Stomach smooth muscle (tissue), 2 donors: ENCODE measurements at regions not wholly inside any gene's neighbourhood (a gene's known extent, or its start where the extent isn't known, plus 50 kb on each side); places are given as distances from the start of the nearest gene placed in this dataset.

ENCODE experiments used
- H3K27ac ChIP-seq: one replicate; pipeline ENCODE4 v1.7.0; 2013; ENCODE audit warnings: mild to moderate bottlenecking, low read length, inconsistent platforms
- H3K27me3 ChIP-seq, 2 donors: one replicate each; pipeline ENCODE4 v1.7.0; 2013; ENCODE audit warnings: low read length in 2 of 2; ENCODE audit not compliant: insufficient read depth in 2 of 2, control insufficient read depth in 1 of 2
- H3K36me3 ChIP-seq, 2 donors: one replicate each; pipeline ENCODE4 v1.7.0; 2013; ENCODE audit warnings: low read length in 2 of 2; ENCODE audit not compliant: control insufficient read depth in 2 of 2, insufficient read depth in 2 of 2
- H3K4me1 ChIP-seq: one replicate; pipeline ENCODE4 v1.7.0; 2013; ENCODE audit warnings: low read length; ENCODE audit not compliant: control insufficient read depth, insufficient read depth
- H3K4me3 ChIP-seq, 2 donors: one replicate each; pipeline ENCODE4 v1.7.0; 2013; ENCODE audit warnings: low read length in 2 of 2
- H3K9ac ChIP-seq, 2 donors: one replicate each; pipeline ENCODE4 v1.7.0; 2013; ENCODE audit warnings: low read length in 2 of 2, mild to moderate bottlenecking in 1 of 2
- H3K9me3 ChIP-seq, 2 donors: one replicate each; pipeline ENCODE4 v1.7.0; 2013; ENCODE audit warnings: low read length in 2 of 2; ENCODE audit not compliant: control insufficient read depth in 2 of 2
- donor health status: healthy.
- donor health status: Pancreatic carcinoma.

GRCh38 chr3:73766599-73767381, 142.0 kb upstream of the PDZRN3 start:
- Histone ChIP-seq H3K4me1 (no peaks in the 10 kb centered on the region), H3K9ac (peak overlapping the region in 1 of 2 donors; percentile 4), H3K9me3 (peaks cover 0 to 2% of the 10 kb centered on the region in 2 donors), H3K27me3 (no peaks in the 10 kb centered on the region), H3K36me3 (no peaks in the 10 kb centered on the region), H3K27ac (no peak overlapping the region), H3K4me3 (peak overlapping the region; percentile 7 to 54)

GRCh38 chr3:73765878-73766545, 141.3 kb upstream of the PDZRN3 start:
- no peak overlapping the region for H3K4me3 ChIP-seq
- H3K27ac ChIP-seq = no peak overlapping the region
- H3K36me3 ChIP-seq = no peaks in the 10 kb centered on the region
- no peak overlapping the region for H3K9ac ChIP-seq
- no peaks in the 10 kb centered on the region for H3K27me3 ChIP-seq
- no peaks in the 10 kb centered on the region for H3K4me1 ChIP-seq
- peaks cover 0 to 2% of the 10 kb centered on the region in 2 donors for H3K9me3 ChIP-seq

GRCh38 chr3:73762855-73763254, 138.1 kb upstream of the PDZRN3 start:
- no peak overlapping the region for H3K4me3 ChIP-seq
- H3K27ac ChIP-seq = no peak overlapping the region
- H3K36me3 ChIP-seq = no peaks in the 10 kb centered on the region
- H3K9me3 ChIP-seq = peaks cover 0 to 2% of the 10 kb centered on the region in 2 donors
- no peaks in the 10 kb centered on the region for H3K27me3 ChIP-seq
- H3K4me1 ChIP-seq = no peaks in the 10 kb centered on the region
- no peak overlapping the region for H3K9ac ChIP-seq

- Histone ChIP-seq H3K27ac (no peak overlapping the region), H3K4me1 (no peaks in the 10 kb centered on the region), H3K9me3 (no peaks in the 10 kb centered on the region), H3K4me3 (peak overlapping the region in 1 of 2 donors; percentile 2), H3K36me3 (no peaks in the 10 kb centered on the region), H3K27me3 (no peaks in the 10 kb centered on the region), H3K9ac (no peak overlapping the region)
Observed at GRCh38 chr3:73759297-73759711, 134.6 kb upstream of the PDZRN3 start.

GRCh38 chr3:73757536-73757935, 132.8 kb upstream of the PDZRN3 start:
- H3K27ac ChIP-seq = no peak overlapping the region
- H3K9me3 ChIP-seq = no peaks in the 10 kb centered on the region
- no peaks in the 10 kb centered on the region for H3K27me3 ChIP-seq
- no peaks in the 10 kb centered on the region for H3K36me3 ChIP-seq
- peaks cover 4% of the 10 kb centered on the region for H3K4me1 ChIP-seq
- H3K4me3 ChIP-seq = no peak overlapping the region
- H3K9ac ChIP-seq = no peak overlapping the region

GRCh38 chr3:73753985-73754384, 129.2 kb upstream of the PDZRN3 start:
- H3K4me1 ChIP-seq = peaks cover 5% of the 10 kb centered on the region
- no peak overlapping the region for H3K27ac ChIP-seq
- no peak overlapping the region for H3K4me3 ChIP-seq
- H3K9me3 ChIP-seq = no peaks in the 10 kb centered on the region
- H3K36me3 ChIP-seq = no peaks in the 10 kb centered on the region
- no peaks in the 10 kb centered on the region for H3K27me3 ChIP-seq
- no peak overlapping the region for H3K9ac ChIP-seq

- Histone ChIP-seq H3K27me3 (no peaks in the 10 kb centered on the region), H3K9me3 (no peaks in the 10 kb centered on the region), H3K4me3 (no peak overlapping the region)
Observed at GRCh38 chr3:73752338-73752737, 127.6 kb upstream of the PDZRN3 start.

GRCh38 chr3:73746623-73747022, 121.9 kb upstream of the PDZRN3 start:
- Histone ChIP-seq H3K36me3 (no peaks in the 10 kb centered on the region), H3K4me3 (no peak overlapping the region), H3K9me3 (no peaks in the 10 kb centered on the region), H3K27ac (no peak overlapping the region), H3K27me3 (no peaks in the 10 kb centered on the region), H3K4me1 (peaks cover 3% of the 10 kb centered on the region), H3K9ac (no peak overlapping the region)

More at GRCh38 chr3:73752338-73752737, 127.6 kb upstream of the PDZRN3 start:
- H3K27ac ChIP-seq = no peak overlapping the region
- H3K4me1 ChIP-seq = peaks cover 5% of the 10 kb centered on the region
- no peaks in the 10 kb centered on the region for H3K36me3 ChIP-seq
- no peak overlapping the region for H3K9ac ChIP-seq

GRCh38 chr3:73745526-73746191, 120.9 kb upstream of the PDZRN3 start:
- Histone ChIP-seq H3K9ac (no peak overlapping the region), H3K4me3 (no peak overlapping the region), H3K27me3 (no peaks in the 10 kb centered on the region), H3K27ac (no peak overlapping the region), H3K36me3 (no peaks in the 10 kb centered on the region), H3K9me3 (no peaks in the 10 kb centered on the region), H3K4me1 (peaks cover 3% of the 10 kb centered on the region)

- no peaks in the 10 kb centered on the region for H3K27me3 ChIP-seq
- H3K4me1 ChIP-seq = peaks cover 3% of the 10 kb centered on the region
- H3K27ac ChIP-seq = peak overlapping the region; percentile 6
- H3K36me3 ChIP-seq = no peaks in the 10 kb centered on the region
- no peaks in the 10 kb centered on the region for H3K9me3 ChIP-seq
- H3K9ac ChIP-seq = no peak overlapping the region
- no peak overlapping the region for H3K4me3 ChIP-seq
Observed at GRCh38 chr3:73743551-73743950, 118.8 kb upstream of the PDZRN3 start.
